UCSD-AML1 (cell line): ENCODE measurements at regions not wholly inside any gene's neighbourhood (a gene's known extent, or its start where the extent isn't known, plus 50 kb on each side); places are given as distances from the start of the nearest gene placed in this dataset.
"Not testable (repeated sequence)": the region's sequence is repeated elsewhere in the genome, so short reads cannot be mapped to it uniquely, and the experiment has no call there.

ENCODE experiments used
- DNase-seq: peaks from one replicate; lab custom pipeline; 2025; ENCODE audit not compliant: unreplicated experiment; lab: John Stamatoyannopoulos, UW

- no peak for DNase-seq
Observed at GRCh38 chr9:6160579-6160978, 55.0 kb upstream of the IL33 start.

GRCh38 chr9:6153425-6153824 is 62.2 kb upstream of the IL33 start:
- DNase-seq: no peak

- no peak for DNase-seq
Observed at GRCh38 chr9:6152788-6153187, 62.8 kb upstream of the IL33 start.

GRCh38 chr9:6150483-6150882 is 65.1 kb upstream of the IL33 start:
- no peak for DNase-seq

- DNase-seq: no peak
Observed at GRCh38 chr9:6149315-6149714, 66.3 kb upstream of the IL33 start.

GRCh38 chr9:6147846-6148245 is 67.8 kb upstream of the IL33 start:
- DNase-seq: no peak

GRCh38 chr9:6144947-6145346 is 70.7 kb upstream of the IL33 start:
- DNase-seq: no peak

- no peak for DNase-seq
Observed at GRCh38 chr9:6142799-6143454, 72.7 kb upstream of the IL33 start.

GRCh38 chr9:6135780-6136179 is 79.8 kb upstream of the IL33 start:
- not testable (repeated sequence) for DNase-seq

GRCh38 chr9:6134661-6135180 is 80.9 kb upstream of the IL33 start:
- no peak for DNase-seq

- no peak for DNase-seq
Observed at GRCh38 chr9:6133346-6134063, 82.1 kb upstream of the IL33 start.

- DNase-seq: no peak
Observed at GRCh38 chr9:6132650-6133049, 83.0 kb upstream of the IL33 start.

GRCh38 chr9:6128030-6128429 is 87.6 kb upstream of the IL33 start:
- DNase-seq: no peak

GRCh38 chr9:6126377-6126776 is 89.2 kb upstream of the IL33 start:
- DNase-seq: no peak

- DNase-seq: no peak
Observed at GRCh38 chr9:6123416-6123815, 92.2 kb upstream of the IL33 start.

GRCh38 chr9:6121707-6122106 is 93.9 kb upstream of the IL33 start:
- DNase-seq: no peak

GRCh38 chr9:6114424-6114823 is 99.0 kb upstream of the RANBP6 start:
- no peak for DNase-seq

GRCh38 chr9:6113819-6114218 is 98.4 kb upstream of the RANBP6 start:
- DNase-seq: no peak

- DNase-seq: no peak
Observed at GRCh38 chr9:6113312-6113711, 97.9 kb upstream of the RANBP6 start.

GRCh38 chr9:6109986-6110385 is 94.6 kb upstream of the RANBP6 start:
- no peak for DNase-seq

- DNase-seq: no peak
Observed at GRCh38 chr9:6109571-6109970, 94.1 kb upstream of the RANBP6 start.

- DNase-seq: no peak
Observed at GRCh38 chr9:6106711-6107339, 91.4 kb upstream of the RANBP6 start.
